Fibroblast of the aortic adventitia (primary cell): ENCODE measurements at regions not wholly inside any gene's neighbourhood (a gene's known extent, or its start where the extent isn't known, plus 50 kb on each side); places are given as distances from the start of the nearest gene placed in this dataset.
"Not testable (repeated sequence)": the region's sequence is repeated elsewhere in the genome, so short reads cannot be mapped to it uniquely, and the experiment has no call there.

ENCODE experiments used
- DNase-seq: peaks from one replicate; pipeline ENCODE4 v3.0.0-alpha.2; 2010; ENCODE audit warnings: low read depth
- H3K4me3 ChIP-seq: 2 replicates; pipeline ENCODE4 v1.5.1; 2011; ENCODE audit warnings: low read depth, mild to moderate bottlenecking, control low read depth, low read length, moderate library complexity
- TF ChIP-seq, protein P1 (sequence below): IDR thresholded peaks from 2 replicates; pipeline ENCODE4 v1.5.1; 2011; ENCODE audit warnings: mild to moderate bottlenecking, low read length, control low read depth, inconsistent platforms; ENCODE audit not compliant: insufficient read depth

DNA sequence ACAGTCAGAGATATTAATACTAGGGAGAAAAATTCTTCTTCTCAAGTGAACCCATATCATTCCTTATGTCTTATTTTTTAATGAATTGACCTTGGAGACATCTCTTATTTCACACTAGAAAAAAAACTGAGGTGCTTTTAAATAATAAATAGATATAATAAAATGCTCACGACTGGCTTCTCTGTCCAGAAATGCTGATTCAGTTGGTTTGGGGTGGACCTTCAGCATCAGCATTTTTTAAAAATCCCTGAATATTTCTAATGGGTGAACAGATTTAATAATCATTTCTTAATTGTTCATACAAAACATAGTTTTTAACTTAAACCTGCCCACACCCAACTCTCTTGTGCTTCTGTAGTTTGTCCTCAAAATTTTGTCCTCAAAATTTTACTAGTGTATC, 283.9 kb downstream of the TECRL start:
- DNase-seq, result no peak
- TF ChIP-seq, protein P1, sequence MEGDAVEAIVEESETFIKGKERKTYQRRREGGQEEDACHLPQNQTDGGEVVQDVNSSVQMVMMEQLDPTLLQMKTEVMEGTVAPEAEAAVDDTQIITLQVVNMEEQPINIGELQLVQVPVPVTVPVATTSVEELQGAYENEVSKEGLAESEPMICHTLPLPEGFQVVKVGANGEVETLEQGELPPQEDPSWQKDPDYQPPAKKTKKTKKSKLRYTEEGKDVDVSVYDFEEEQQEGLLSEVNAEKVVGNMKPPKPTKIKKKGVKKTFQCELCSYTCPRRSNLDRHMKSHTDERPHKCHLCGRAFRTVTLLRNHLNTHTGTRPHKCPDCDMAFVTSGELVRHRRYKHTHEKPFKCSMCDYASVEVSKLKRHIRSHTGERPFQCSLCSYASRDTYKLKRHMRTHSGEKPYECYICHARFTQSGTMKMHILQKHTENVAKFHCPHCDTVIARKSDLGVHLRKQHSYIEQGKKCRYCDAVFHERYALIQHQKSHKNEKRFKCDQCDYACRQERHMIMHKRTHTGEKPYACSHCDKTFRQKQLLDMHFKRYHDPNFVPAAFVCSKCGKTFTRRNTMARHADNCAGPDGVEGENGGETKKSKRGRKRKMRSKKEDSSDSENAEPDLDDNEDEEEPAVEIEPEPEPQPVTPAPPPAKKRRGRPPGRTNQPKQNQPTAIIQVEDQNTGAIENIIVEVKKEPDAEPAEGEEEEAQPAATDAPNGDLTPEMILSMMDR, result no peak
- H3K4me3 ChIP-seq, result no peak overlapping the region

DNA sequence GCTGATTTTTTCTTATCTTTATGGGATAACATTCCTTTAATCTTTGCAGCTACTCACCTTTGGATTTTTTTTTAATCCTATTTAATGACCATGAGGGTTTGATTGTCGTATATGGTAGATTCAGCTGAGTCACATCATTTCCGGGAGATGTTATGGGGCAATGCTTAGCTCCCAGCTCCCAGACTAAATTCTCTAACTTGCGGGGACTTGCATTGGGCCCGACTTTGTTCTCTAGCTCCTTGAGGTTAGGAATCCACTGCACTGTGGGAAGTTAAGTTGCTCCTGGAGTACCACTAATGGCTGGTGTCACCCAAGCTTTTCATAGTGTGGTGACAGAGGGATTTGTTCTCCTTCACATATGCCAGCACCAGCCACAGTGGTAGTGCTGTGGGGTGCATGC, 287.4 kb downstream of the TECRL start:
- no peak overlapping the region for H3K4me3 ChIP-seq
- DNase-seq, result no peak
- TF ChIP-seq, protein P1, result no peak

GRCh38 chr4:64105903-64106302, 303.3 kb downstream of the TECRL start:
- H3K4me3 ChIP-seq, result no peak overlapping the region
- TF ChIP-seq, protein P1, result no peak
- DNase-seq, result no peak

- no peak for DNase-seq
- TF ChIP-seq, protein P1, result no peak
- H3K4me3 ChIP-seq, result no peak overlapping the region
These were observed 313.9 kb downstream of the TECRL start for GRCh38 chr4:64095398-64095797.

GRCh38 chr4:64079316-64079715, 329.9 kb downstream of the TECRL start:
- TF ChIP-seq, protein P1, result no peak
- no peak overlapping the region for H3K4me3 ChIP-seq
- no peak for DNase-seq

- no peak overlapping the region for H3K4me3 ChIP-seq
- TF ChIP-seq, protein P1, result no peak
- no peak for DNase-seq
These were observed 341.2 kb downstream of the TECRL start for GRCh38 chr4:64068096-64068495.

GRCh38 chr4:64062991-64063390, 346.3 kb downstream of the TECRL start:
- DNase-seq, result no peak
- TF ChIP-seq, protein P1, result no peak
- no peak overlapping the region for H3K4me3 ChIP-seq

DNA sequence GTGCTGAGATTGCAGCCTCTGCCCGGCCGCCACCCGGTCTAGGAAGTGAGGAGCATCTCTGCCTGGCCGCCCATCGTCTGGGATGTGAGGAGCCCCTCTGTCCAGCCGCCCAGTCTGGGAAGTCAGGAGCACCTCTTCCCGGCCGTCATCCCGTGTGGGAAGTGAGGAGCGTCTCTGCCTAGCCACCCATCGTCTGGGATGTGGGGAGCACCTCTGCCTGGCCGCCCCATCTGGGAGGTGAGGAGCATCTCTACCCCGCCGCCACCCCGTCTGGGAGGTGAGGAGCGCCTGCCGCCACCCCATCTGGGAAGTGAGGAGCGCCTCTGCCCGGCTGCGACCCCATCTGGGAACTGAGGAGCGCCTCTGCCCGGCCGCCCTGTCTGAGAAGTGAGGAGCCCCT, 372.2 kb downstream of the TECRL start:
- DNase-seq, H3K4me3 ChIP-seq: not testable (repeated sequence)
